Central memory CD4-positive, alpha-beta T cell (primary cell): ENCODE measurements at regions not wholly inside any gene's neighbourhood (a gene's known extent, or its start where the extent isn't known, plus 50 kb on each side); places are given as distances from the start of the nearest gene placed in this dataset.
"Not testable (repeated sequence)": the region's sequence is repeated elsewhere in the genome, so short reads cannot be mapped to it uniquely, and the experiment has no call there.

Experiments
- DNase-seq: peaks from one replicate; pipeline ENCODE4 v3.0.0; 2022

DNA sequence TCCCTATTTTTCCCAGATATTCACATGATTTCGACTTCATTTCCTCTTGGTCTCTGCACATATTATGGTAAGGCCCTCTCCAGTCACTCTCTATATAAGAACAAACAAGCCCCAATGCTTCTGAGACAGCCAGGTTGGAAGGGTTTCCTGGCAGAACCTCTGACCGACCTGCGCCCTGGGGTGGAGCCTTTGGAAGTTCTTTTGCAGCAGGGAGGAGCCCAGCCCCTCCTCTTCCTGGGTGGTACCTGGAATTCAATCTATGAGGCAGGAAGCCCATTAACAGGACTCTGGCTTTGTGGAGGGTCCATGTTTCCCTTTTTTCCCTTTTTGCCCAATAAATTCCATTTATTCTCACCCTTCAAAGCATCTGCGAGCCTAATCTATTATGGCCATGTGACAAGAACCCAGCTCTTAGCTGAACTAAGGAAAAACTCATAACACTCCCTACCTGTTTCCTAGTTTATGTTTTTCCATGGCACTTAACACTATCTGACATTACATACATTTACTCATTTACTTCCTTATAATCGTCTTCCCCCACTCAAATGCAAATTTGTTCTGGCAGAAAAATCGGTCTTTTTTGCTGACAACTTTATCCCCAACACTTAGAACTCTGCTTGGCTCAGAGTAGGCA, 92.5 kb upstream of the FRMD4A start:
- no peak for DNase-seq

DNA sequence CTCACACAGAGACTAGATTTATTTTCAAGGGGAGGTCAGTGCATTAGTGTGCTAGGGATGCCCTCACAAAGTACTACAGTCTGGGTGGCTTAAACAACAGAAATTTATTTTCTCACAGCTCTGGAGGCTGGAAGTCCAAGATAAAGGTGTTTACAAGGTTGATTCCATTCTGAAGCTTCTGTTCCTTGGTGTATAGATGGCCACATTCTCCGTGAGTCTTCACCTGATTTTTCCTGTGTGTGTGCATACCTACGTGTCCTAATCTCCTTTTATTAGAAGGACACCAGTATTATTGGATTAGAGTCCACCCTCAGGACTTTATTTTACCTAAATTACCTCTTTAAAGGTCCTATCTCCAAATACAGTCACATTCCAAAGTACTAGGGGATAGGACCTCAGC, 91.7 kb upstream of the FRMD4A start:
- DNase-seq: no peak

DNA sequence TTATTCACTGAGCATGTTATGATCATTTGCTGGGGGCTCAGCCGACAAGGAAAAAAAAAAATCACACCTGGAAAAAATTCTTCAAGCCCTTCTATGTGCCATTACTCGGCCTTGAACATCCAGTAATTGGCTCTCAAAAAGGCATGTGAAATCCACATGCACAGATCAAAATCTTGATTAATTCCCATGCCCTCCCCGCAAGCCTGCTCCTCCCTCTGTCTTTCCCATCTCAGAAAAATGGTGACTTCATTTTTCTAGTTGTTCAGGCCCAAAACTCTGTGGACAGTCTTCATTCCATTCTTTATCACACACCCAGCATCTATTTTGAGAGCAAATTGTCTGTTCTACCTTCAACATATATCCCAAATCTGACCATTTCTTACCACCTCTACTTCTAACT, 91.2 kb upstream of the FRMD4A start:
- no peak for DNase-seq

DNA sequence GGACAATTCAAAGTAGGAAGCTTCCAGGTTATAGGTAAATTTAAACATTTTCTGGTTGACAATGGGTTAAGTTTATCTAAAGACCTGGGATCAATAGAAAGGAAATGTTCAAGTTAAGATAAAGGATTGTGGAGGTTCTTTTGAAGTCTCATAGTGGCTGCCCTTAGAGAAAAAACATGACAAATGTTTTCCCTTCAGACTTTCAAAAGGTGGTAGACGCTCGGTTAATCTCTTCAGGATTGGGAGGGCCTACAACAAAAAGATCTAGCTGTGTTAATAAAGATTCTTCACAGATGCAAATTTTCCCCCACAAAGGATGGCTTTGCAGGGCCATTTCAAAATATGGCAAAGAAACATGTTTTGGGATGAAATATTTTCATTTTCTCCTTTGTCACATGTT, 86.6 kb upstream of the FRMD4A start:
- DNase-seq: not testable (repeated sequence)

DNA sequence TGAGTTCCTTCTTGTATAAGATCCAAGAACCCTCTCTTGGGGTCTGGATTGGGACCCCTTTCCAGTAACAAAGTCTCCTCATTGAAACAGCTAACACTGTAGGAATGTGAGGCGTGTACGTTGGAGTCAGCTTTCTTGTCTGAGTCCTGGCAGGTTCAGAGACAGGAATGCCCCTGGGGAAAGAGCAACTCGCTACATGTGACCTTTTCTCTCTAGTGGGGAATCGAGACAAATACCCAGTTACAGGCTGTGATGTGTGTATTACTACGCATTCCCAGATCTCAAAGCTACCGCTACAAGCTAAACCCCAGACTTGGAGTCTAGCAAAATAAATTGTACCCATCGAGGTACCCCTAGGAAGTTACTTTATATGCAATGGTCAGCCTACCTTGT, 85.6 kb upstream of the FRMD4A start:
- DNase-seq: no peak

DNA sequence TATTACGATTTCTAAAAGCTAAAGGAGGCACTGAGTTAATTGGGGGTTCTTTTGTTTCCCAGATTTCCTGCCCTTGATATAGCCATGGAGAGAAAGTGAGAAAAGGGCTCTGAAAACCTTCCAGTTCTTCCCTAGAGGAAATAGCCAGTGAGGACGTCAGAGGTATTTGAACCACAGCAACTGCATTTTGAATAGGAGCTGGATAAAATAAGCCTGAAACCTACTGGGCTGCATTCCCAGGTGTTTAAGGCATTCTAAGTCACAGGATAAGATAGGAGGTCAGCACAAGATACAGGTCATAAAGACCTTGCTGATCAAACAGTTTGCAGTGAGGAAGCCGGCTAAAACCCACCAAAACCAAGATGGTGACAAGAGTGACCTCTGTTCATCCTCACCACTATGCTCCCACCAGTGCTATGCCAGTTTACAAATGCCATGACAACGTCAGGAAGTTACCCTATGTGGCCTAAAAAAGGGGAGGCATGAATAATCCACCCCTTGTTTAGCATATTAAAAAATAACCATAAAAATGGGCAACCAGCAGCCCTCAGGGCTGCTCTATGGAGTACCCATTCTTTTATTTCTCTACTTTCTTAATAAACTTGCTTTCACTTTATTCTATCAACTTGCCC, 85.1 kb upstream of the FRMD4A start:
- no peak for DNase-seq

DNA sequence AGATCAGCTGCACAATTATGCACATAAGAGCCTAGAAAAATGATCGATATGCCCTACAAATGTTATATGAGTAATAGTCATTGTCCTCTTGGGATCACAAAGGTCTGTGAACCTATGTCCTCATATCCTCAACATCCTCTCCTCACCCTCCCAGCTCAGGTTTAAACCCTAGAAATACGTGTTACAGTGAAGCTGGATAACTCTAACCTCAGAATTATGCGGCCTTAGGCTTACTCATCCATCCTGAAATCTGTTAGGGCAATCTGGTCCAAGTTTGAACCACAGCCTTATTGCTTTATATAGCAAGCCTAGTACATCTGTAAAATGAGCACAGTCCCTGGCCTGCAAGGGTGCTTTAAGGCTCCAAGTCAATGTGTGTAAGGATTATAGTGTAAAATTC, 84.2 kb upstream of the FRMD4A start:
- DNase-seq: no peak

DNA sequence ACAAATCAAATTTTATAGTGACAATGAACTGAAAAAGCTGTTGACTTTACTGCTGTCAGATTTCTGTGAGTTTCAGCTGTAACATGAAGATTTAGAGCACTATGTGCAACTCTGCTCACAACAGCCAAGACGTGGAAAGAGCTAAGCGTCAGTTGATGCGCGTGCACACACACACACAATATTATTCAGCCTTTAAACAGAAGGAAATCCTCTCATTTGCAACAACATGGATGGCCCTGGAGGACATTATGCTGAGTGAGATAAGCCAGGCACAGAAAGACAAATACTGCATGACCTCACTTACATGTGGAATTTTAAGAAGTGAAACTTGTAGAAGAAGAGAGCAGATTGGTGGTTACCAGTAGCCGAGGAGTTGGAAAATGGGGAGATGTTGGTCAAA, 82.8 kb upstream of the FRMD4A start:
- no peak for DNase-seq

DNA sequence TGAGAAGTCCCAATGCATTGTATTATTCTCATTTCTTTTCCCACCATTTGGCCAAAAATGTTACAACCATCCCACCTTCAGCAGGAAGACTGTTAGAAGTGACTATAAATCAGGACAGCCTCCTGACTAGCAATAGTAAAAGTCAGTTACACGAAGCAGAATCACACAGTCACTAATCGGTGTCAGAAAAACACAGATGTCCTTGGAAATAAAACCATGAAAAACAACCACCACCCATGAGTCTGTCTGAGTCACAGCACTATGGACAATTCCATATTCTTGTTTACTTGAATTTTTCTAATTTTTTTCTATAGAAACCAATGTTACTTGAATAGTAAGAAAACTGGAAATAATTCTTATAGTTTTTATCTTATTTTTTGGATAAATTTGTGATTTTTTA, 81.9 kb upstream of the FRMD4A start:
- DNase-seq: no peak

DNA sequence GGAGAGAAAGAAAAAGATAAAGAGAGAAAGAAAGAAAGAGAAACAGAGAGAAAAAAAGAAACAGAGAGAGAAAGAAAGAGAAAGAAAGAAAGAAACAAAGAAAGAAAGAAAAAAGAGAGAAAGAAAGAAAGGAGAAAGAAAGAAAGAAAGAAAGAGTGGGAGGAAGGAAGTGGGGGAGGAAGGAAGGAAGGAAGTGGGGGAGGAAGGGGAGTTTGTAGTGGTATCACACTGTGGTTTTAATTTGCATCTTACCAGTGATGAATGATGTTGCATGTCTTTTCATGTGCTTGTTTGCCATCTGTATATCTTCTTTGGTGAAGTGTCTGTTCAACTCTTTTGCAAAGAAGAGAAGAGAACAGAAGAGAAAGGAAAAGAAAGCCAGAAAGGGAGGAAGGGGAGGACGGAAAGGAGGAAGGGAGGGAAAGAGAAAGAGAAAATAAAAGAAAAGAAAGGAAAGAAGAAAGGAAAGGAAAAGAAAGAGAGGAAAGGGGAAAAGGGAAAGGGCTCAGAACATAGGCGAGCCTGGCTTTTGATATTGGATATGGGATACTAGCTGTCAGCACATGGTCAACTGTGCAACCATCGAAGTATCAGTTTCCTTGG, 79.2 kb upstream of the FRMD4A start:
- peak; percentile 3 for DNase-seq

DNA sequence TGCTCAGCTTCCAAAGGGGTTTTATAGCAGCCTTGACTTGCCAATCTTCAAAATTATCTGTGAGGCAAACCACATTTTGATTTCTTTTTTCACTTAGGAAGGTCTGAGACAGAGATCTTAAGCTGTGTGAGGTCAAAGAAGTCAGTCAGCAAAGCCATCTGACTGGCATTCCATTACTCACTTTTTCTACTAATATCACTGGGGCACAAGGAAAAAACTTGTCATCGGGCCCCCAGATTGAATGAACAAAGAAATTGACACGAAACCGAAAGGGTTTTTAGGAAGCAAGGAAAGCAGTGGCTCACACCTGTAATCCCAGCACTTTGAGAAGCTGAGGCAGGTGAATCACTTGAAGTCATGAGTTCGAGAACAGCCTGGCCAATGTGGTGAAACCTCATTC, 78.5 kb upstream of the FRMD4A start:
- DNase-seq: no peak

DNA sequence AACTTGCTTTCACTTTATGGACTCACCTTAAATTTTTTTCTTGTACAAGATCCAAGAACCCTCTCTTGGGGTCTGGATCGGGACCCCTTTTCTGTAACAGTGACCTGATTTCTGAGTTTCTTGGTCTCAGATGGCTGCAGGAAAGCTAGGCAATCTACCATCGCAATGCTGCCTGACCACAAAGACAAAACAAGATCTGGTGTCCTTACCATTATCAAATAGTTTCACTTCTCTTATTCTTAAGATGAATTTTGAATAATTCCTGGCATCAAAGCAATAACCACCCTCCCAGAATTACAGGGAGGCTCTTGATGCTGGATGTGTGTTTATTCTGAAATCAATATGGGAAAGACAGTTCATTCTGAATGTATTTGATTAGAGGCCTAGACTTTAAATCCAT, 77.4 kb upstream of the FRMD4A start:
- DNase-seq: no peak

DNA sequence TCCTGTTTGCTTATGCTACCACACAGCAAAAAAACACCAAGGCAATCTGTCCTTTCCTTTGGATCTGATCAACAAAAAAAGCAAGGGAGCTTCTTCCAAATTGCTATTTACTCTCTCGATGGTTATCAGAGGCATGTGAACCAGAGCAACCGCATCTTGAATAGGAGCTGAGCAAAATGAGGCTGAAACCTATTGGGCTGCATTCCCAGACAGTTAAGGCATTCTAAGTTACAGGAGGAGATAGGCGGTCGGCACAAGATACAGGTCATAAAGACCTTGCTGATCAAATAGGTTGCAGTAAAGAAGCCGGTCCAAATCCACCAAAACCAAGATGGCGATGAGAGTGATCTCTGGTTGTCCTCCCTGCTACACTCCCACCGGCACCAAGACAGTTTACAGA, 76.8 kb upstream of the FRMD4A start:
- DNase-seq: no peak

DNA sequence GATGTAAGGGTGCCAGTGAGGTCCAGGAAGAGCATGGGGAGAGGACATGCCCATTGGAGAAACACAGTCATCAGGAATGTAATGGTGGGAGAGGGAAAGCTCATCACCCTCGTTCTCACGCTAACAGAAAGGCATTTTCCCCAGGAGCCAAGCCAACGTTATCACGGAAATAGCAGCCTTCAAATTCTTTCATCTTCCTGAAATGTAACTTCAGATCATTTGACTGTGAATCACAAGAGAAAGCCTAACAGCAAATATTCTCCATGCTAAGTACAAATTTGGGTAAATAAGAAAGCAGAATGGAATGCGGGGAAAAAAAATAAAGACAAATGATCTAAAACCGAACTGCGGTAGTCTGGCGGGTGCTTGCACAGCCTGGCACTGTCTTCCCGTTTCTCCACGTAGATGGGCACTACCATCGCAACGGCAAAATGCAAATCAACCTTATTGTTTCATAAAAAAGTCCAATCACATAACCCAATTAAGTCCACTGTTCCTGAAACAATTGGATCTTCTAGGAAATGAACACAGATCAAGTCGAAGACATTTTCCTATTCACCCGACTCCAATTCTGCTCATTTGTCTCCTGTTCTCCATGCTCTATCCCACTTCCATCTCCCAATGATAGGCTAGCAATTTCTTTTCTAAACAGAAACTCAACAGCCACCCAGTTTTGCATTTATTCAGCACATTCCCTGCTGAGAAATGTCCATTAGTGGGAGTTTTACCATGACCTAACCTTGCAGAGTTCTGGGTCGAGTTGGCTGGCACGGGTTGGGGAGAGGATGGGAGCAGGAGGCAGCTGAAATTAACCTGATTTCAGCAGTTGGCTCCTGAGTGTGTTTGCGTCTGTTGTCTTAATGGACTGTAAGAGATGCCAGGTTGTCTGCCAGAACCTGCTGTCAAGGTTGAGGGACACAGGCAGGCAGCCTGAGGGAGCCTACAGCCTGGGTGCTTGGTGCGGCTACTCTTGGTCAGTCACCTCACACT, 74.6 kb upstream of the FRMD4A start:
- no peak for DNase-seq

DNA sequence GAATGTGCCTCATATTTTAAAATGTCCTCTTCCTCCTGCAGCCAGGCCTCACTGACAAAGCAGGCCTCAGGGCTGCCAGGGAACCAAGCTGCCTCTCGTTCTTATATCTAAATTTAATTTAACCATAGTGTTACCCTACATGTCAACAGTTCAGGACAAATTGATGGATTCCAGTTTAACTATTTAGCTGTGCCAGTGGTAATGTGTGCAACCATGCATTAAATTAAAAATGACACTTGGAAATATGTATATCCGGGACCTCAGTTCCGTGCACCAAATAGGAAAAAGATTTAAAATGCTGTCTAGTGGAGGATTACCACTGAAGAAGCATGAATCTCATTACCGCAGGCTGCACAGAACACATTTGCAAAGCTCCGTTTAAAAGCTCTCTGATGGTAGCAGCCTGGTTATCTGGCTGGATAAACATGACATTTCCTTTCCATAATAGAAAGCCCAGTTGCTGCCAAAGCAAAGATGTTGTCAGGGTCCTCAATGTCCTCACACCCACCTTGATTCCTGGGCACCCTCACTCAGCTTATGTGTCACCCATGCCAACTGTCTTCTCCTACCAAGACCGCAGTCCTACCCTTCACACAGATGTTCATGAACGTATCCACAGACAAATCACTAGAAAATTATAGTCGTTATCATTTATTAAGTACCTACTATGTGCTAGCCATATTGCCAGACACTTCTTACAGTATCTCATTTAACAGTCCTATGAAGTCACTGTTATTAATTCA, 73.3 kb upstream of the FRMD4A start:
- DNase-seq: no peak

DNA sequence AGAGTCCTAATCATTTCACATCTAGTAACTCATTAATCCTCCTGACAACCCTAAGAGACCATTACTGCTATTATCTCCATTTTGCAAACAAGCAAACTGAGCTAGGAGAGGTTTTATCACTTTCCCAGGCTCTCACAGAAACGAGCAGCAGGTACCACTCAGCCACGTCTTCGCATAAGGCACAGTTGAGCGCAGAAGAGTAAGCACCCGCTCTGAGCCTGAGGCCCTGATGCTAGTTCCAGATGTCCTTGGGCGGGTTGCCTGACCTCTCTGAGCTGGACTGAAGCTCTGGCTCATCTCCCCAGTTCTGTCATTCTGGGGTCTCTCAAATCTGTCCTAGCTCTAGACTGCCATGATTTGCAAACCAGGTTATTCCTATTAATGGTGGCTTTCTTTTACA, 72.6 kb upstream of the FRMD4A start:
- no peak for DNase-seq

DNA sequence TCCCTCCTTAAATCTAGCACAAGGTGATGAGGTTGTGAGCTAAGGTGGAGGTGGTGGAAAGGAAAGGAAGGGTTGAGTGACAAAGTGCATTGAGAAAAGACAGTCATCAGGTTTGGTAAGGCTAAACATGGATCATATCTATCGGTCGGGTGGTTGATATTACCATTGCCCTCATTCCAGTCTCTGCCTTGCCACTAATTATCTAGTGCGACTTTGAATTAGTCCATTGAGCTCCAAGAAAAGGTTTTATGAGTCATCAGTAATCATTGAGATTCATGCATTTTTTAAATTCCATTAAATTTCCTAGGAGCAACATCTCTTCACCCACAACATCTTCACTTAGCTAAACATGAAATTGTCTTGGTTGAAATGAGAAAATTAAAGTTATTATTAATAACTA, 68.9 kb upstream of the FRMD4A start:
- DNase-seq: no peak

DNA sequence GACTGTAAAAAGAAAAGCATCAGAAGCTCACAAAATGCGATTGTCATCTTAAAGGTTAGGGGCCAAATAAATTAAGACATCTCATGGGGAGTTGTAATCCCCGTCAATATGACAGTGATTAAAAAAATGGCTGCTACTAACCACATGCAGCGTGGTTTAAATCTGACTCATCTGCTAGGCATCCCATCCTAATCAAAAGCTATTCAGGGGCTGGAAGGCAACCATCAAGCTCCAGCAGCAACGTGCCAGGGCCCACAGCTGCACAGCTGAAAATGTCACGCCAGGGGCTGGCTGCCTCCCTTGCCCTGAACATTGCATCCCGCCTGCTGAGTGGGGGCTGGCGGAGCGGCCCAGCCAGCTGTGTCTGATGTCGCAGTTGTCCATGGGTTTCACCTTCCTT, 66.3 kb upstream of the FRMD4A start:
- no peak for DNase-seq

DNA sequence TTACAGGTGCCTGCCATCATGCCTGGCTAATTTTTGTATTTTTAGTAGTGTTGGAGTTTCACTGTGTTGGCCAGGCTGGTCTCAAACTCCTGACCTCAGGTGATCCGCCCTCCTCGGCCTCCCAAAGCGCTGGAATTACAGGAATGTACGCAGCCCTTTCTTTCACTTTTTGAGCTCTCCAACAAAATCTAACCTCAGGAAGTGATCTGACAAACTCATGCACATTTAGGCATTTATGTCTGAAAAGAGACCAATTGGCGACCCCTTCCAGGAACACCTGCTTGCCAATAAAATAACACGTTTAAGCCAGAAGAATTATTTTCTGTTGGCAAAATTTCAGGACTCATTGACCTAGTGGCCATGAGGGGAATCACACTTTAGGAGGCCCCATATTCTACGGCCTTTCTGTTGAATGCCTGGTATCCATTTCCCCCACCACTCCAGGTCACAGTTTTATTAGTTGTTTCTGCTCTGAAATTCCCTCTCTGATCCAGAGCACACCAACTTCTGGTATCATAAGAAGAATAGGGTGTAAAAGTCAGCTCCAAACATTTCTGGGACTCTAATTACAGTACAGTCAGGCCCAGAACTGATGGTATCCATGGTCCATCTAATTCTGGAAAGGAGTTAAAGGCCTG, 65.8 kb upstream of the FRMD4A start:
- DNase-seq: no peak

DNA sequence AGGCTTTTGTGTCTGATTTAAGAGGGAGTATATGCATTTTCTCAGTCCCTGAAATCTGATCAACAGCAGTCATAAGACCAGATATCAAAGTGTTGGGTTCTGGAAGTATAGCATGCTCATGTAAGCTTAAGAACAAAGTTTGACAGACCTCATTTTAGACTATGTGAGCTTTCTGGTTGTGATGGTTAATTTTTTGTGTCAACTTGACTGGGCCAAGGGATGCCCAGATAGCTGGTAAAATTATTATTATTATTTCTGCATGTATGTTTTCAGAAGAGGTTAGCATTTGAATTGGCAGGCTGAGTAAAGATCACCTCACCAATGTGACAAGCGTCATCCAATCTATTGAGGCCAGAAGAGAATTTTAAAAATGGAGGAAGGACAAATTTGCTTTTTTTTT, 63.5 kb upstream of the FRMD4A start:
- DNase-seq: no peak

DNA sequence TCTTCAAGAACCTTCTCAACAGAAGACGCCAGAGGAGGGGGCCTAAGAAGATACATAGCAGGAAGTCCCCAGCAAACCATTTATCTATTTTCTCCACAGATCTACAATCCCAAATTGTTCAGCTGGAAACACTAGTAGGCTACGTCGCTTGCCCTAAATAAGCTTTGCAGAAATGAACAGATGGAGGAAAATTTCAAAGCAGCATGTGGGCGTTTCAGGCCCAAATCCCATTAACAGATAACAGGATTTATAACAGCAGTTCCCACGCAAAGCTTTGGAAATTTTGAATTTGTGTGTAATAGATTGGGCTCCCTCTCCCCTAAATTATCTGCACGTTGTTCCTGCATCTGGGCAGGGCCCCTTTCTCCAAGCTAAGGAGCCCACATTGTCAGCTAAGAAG, 60.6 kb upstream of the FRMD4A start:
- no peak for DNase-seq

DNA sequence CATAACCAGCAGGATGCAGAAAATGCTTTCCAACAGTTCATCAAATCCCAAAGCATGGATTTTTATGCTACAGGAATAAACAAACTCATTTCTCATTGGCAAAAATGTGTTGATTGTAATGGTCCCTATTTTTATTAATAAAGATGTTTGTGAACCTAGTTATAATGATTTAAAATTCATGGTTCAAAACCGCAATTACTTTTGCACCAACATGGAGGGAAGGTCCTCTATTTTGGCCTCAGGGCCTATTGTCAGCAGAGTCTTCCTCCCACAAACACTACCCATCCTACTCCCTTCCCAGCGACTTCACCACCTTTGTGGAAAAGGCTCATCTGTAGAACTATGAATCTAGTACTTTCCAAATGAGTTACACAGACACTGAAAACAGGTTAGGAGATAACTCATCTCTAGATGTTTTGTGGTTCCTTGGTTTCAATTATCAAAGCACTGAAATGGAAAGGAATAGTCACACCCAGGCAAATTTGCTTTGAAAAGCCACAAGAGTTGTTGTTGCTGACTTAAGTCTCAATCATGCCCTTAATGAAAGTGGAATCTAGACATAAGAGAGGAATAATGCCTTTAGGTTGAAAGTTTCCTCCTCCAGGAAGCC, 59.4 kb upstream of the FRMD4A start:
- DNase-seq: peak; percentile 35
